GM18858 (cell line): ENCODE measurements at regions not wholly inside any gene's neighbourhood (a gene's known extent, or its start where the extent isn't known, plus 50 kb on each side); places are given as distances from the start of the nearest gene placed in this dataset.
A peak's percentile ranks its signal among the peaks of the same experiment; 100 is the strongest.

ENCODE experiments used
- ATAC-seq: cut with Tn5 transposase; IDR thresholded peaks from one replicate; pipeline ENCODE4 v1.9.1; 2021; ENCODE audit not compliant: unreplicated experiment

GRCh38 chr1:229817936-229818335, 191.9 kb downstream of the URB2 start:
- no peak for ATAC-seq

DNA sequence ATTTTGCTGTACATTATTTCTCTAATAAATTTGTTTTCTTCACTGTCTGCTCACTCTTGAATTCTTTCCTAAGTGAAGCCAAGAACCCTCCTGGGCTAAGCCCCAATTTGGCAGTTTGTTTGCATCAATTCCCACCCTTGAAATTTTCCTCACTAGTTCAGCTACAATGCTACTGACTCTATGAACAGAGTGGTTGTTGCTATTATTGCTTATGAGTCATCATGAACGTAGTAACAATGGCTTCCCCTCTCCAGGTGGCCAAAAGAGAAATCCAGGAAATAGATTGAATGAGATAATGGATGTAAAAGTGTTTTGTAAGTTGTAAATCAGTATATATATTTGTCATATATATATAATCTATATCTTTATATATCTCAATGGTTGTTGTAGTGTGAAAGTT, 193.0 kb downstream of the URB2 start:
- ATAC-seq: no peak

- no peak for ATAC-seq
Measured at GRCh38 chr1:229822026-229822425, 196.0 kb downstream of the URB2 start.

GRCh38 chr1:229825042-229825441, 199.0 kb downstream of the URB2 start:
- no peak for ATAC-seq

DNA sequence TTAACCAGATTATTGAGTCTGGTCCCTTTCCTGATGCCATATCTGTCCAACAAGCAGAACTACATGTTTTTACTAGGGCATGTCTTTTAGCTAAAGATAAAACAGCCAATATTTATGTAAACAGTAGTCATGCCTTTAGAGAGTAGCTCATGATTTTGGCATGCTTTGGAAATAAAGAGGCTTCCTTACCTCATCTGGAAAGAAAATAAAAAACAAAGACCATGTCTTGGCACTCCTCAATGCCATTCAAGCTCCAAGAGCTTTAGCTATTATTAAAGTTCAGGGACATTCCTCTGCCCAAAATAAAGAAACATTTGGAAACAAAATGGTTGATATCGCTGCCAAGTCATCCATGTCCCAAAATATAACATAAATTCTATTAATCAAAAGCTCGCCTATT, 202.4 kb downstream of the URB2 start:
- no peak for ATAC-seq

DNA sequence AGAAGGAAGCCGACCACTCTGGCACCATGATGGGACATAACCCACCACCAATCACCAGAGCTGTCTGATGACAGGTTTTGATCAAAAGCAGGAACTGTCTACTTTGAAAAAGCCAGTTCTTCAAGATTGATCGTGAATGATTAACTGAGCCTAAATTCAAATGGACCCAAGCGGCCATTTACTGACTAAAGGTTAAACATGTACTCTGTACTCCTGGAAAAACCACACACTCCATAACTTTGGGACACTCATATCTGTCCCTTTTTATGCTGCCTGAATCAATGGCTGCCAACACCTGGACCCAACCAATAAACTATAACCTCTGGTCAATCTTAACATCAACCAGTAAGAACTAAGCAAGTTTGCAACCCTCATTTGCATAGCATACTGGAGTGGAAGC, 206.6 kb downstream of the URB2 start:
- no peak for ATAC-seq

DNA sequence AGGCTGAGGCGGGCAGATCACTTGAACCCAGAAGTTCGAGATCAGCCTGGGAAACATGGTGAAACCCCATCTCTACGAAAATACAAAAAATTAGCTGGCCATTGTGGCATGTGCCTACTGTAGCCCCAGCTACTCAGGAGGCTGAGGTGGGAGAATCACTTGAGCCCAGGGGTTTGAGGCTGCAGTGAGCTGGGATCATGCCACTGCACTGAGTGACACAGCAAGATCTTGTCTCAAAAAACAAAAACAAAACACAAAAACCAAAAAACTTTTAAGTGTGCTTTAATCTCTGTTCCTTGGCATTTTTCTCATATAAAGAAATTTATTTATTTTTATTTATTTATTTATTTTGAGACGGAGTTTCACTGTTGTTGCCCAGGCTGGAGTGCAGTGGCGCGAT, 208.2 kb downstream of the URB2 start:
- ATAC-seq: no peak

- ATAC-seq: no peak
Measured at GRCh38 chr1:229835226-229835625, 209.2 kb downstream of the URB2 start.

DNA sequence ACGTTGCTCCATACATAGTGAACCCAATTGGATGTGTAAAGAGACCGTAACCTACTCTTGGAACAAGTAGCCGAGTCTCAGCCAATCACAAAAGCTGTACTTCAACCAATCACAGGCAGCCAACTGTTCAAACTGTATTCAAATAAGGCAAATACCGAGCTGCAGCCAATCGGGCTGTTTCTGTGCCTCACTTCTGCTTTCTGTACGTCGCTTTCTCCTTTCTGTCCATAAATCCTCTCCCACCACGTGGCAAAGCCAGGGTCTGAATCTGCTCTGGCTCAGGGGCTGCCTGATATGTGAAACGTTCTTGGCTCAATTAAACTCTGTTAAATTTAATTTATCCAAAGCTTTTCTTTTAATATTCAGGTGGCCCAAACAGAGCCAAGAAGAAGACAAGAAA, 210.3 kb downstream of the URB2 start:
- no peak for ATAC-seq

- no peak for ATAC-seq
Measured at GRCh38 chr1:229838204-229838603, 212.2 kb downstream of the URB2 start.

GRCh38 chr1:229839800-229840199, 213.8 kb downstream of the URB2 start:
- ATAC-seq: no peak

- ATAC-seq: peak; percentile 71
Measured at GRCh38 chr1:229841230-229841629, 215.2 kb downstream of the URB2 start.

DNA sequence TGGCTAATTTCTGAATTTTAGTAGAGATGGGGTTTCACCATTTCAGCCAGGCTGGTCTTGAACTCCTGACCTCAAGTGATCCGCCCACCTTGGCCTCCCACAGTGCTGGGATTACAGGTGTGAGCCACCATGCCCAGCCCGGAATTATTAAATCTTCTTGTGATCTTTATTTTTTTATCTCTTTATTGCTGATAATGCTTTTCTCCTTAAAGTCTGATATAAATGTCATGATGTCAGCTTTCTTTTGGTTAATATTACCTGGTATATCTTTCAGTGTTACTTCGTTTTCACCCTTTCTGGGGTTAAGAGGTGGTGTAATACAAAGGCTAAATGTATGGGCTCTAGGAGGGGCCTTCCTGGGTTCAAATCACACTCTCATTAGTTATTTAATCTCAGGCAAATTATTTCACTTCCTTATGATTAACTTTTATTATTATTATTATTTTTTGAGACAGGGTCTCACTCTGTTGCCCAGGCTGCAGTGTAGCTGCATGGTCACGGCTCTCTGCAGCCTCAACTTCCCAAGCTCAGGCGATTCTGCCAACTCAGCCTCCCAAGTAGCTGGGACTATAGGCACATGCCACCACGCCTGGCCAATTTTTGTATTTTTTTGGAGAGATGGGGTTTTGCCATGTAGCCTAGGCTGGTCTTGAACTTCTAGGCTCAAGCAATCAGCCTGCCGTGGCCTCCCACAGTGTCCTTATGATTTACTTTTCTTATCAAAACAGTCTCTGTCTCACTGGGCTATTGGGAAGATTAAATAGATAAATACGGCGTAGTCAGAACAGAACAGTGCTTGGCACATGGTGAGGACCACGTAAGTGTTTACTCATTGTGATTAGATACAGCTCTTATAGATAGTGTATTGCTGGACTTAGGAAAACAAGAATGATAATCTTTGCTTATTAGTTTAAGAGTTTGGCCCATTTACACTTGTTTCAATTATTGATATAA, 216.5 kb downstream of the URB2 start:
- no peak for ATAC-seq

DNA sequence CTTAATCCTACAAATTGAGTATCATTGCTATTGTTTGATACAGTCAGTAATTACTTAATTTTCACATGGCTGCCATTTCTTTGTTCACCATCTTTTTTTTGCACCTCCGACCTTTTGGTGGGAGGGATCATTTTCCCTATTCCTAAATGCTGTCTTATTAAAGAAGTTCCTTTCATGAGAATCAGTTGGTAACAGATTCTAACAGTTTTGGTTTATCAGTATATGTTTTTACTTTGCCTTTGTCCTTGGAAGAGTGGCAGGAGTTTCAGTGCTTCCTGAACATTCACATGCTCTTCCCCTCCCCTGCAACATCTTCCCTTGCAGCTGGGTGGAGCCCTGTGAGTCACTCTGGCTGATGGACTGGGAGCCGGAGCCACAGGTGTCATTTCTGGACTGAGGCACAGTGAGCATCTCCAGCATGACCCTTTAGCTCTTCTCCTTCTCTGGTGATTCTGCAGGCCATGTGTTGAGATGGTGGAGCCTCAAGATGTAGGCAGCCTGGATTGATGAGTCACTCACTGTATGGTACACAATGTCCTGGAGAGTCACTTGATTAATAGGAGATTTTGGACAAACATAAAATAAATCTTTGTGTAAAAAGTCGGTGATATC, 217.7 kb downstream of the URB2 start:
- no peak for ATAC-seq

GRCh38 chr1:229844675-229845074, 218.6 kb downstream of the URB2 start:
- no peak for ATAC-seq

DNA sequence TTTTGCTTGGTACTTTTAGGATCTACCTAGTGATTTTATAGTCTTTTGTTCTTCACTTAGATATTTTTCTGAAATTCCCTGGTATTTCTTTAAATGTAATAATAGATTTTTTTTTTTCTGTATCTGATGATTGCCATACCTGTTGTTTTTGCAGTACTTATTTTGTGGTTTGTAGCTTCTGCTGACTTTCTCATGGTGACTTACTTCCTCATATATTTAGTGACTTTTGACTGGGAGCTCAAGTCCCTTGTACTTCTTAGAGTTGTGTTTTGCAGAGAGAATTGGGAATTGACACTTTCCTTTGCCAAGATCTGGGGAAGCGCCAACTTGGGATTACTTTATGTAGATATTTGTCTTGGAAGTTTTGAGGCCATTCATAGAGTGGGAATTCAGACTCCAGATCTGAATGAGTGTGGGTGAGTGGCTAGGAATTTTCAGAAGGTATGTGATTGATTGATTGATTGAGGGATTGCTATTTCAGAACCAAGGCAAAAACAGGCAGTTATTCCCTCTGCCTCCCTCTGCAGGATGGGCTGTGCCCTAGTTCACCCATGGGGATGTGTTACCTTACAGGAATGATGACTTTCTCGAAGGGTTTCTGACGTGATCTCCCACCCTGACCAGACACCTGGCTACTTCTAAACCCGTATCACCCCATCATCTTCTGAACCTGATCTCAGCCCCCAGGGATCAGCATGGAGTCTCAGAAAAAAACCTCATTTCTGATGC, 219.5 kb downstream of the URB2 start:
- ATAC-seq: no peak

DNA sequence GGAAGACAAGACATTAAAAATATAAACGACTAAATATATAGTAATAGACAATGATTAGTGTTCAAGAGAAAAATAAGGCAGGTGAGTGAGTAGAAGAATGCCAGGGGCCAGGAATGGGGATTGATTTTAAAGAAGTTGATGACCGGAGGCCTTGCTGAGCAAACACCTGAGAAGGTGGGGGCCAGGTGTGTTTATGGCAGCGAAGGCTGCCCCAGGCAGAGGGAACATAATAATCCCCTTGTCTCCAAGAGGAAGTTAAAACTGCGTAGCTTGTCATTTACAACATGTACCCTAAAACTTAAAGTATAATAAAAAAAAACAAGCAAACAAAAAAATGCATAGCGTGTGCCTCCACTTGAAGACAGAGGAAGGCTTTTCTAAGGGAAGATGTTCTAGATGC, 220.3 kb downstream of the URB2 start:
- no peak for ATAC-seq

GRCh38 chr1:229848752-229849677, 218.0 kb upstream of the GALNT2 start:
- ATAC-seq: no peak

- ATAC-seq: no peak
Measured at GRCh38 chr1:229851511-229851910, 215.5 kb upstream of the GALNT2 start.

DNA sequence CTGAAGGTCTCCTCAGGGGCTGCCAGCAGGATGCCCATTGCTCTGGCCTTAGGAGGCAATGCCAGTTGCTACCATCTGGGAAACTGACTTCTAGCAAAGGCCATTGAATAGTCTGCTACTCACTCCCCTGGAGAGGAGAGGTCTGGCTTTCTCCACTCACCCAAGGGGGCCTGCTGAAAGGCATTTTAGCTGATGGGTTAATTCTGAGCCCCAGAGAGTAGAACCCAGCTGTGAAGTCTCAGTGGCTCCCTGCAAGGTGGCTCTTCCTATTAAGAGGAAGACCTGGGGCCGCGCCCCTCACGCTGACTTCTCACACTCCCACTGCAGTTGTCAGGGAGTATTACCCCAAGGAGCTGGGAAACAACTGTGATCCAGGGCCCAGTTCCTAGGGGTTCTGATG, 213.3 kb upstream of the GALNT2 start:
- ATAC-seq: no peak

DNA sequence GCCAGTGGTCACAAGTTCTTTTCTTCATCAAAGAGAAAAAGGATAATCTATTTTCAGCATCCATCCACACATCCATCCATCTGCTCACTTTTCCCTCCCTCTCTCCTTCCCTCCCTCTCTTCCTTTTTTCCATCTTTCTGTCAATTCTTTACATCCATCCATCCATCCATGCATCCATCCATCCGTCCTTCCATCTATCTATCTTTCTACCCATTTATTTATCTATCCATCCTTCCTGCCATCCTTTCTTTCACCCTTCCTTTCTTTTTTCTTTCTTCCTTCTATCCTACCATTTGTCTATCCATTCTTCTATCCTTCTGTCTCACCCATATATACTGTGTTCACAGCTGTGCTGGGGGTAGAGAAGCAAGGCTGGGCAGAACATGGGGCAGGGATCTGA, 212.4 kb upstream of the GALNT2 start:
- no peak for ATAC-seq
